ENCODE measurements at regions not wholly inside any gene's neighbourhood (a gene's known extent, or its start where the extent isn't known, plus 50 kb on each side); places are given as distances from the start of the nearest gene placed in this dataset.

DNA sequence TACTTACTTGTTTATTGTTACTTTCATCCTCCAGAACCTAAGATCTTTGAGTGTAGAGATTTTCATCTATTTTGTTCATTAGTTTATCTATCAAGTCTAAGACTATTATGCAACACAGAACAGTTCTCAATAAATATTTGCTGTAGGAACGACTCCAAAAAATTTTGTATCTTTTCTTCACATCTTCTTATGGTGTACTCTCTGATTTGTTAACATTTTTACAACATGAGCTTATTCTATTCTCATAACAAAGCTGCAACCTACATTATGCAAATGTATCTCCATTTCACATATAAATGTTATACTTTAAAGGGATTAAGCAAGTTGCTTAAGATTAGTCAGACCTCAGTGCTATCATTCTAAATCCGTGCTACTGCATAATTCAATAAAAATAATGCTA is 514.2 kb upstream of the ZP4 start:
- intact Hi-C loops (cut with DNase I) = no loop called here
- no peak overlapping the region for H3K4me3 ChIP-seq
- H3K36me3 ChIP-seq = no peaks in the 10 kb centered on the region
- TF ChIP-seq, protein P1, sequence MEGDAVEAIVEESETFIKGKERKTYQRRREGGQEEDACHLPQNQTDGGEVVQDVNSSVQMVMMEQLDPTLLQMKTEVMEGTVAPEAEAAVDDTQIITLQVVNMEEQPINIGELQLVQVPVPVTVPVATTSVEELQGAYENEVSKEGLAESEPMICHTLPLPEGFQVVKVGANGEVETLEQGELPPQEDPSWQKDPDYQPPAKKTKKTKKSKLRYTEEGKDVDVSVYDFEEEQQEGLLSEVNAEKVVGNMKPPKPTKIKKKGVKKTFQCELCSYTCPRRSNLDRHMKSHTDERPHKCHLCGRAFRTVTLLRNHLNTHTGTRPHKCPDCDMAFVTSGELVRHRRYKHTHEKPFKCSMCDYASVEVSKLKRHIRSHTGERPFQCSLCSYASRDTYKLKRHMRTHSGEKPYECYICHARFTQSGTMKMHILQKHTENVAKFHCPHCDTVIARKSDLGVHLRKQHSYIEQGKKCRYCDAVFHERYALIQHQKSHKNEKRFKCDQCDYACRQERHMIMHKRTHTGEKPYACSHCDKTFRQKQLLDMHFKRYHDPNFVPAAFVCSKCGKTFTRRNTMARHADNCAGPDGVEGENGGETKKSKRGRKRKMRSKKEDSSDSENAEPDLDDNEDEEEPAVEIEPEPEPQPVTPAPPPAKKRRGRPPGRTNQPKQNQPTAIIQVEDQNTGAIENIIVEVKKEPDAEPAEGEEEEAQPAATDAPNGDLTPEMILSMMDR (IDR thresholded peaks at IDR 0.05) = no peak
- no peak for DNase-seq
- H3K27ac ChIP-seq = no peak overlapping the region
- no peak for ATAC-seq
- H3K27me3 ChIP-seq = no peaks in the 10 kb centered on the region
- H3K4me1 ChIP-seq = no peaks in the 10 kb centered on the region
- H3K9me3 ChIP-seq = no peaks in the 10 kb centered on the region

- no peak overlapping the region for H3K4me3 ChIP-seq
These were observed 513.8 kb upstream of the ZP4 start for GRCh38 chr1:238404481-238404880.

DNA sequence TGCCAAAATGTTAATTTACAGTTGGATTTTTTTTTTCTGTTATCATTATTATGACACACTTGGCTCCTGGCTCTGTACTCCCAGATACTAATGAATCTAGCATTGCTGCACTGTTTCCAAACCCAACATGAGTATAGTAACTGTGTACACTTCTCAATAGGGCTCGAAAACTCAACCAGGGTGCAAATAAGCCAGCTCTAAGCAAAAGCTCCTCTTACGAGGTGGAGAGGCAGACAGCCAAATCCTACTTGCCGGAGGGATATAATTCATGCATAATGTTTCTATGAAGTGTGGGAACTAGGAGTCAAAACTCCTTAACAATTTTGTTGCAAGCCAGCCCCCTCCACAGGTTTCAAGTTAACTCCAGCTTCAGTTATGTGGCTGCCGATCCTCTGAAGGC is 510.4 kb upstream of the ZP4 start:
- Histone ChIP-seq H3K9me3 (no peaks in the 10 kb centered on the region), H3K4me1 (no peaks in the 10 kb centered on the region), H3K4me3 (no peak overlapping the region), H3K27ac (no peak overlapping the region), H3K27me3 (no peaks in the 10 kb centered on the region), H3K36me3 (no peaks in the 10 kb centered on the region)
- intact Hi-C loops (cut with DNase I) = no loop called here
- TF ChIP-seq, protein P1 (IDR thresholded peaks at IDR 0.05) = no peak
- DNase-seq (peak in 1 of 4 donors; percentile 5), ATAC-seq (peak; percentile 55)

More at GRCh38 chr1:238404481-238404880, 513.8 kb upstream of the ZP4 start:
- Histone ChIP-seq H3K27me3 (no peaks in the 10 kb centered on the region), H3K36me3 (no peaks in the 10 kb centered on the region), H3K4me1 (no peaks in the 10 kb centered on the region), H3K27ac (no peak overlapping the region), H3K9me3 (no peaks in the 10 kb centered on the region)
- intact Hi-C loops (cut with DNase I) = no loop called here
- TF ChIP-seq, protein P1 (IDR thresholded peaks at IDR 0.05) = no peak
- no peak for DNase-seq
- ATAC-seq = no peak

DNA sequence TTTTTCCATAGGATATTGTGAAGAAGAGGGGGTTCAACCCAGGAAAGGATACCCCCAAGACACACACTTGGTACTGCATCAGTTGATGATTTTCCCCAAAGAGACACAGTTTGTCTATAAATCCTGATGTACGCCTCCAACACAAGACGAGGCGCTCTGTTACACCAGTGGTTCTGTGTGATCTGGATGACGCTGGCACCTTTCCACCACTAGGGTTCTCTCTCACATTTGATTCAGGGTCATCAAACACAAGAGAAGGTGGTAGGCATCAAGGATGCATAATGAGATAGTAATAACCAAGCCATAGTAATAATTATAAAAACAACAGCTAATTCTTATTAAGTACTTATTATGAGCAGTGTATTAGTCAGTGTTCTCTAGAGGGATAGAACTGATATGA is 508.8 kb upstream of the ZP4 start:
- no peaks in the 10 kb centered on the region for H3K36me3 ChIP-seq
- no peak for DNase-seq
- H3K27me3 ChIP-seq = no peaks in the 10 kb centered on the region
- no peak for ATAC-seq
- no peak overlapping the region for H3K27ac ChIP-seq
- no peaks in the 10 kb centered on the region for H3K4me1 ChIP-seq
- TF ChIP-seq, protein P1 (IDR thresholded peaks at IDR 0.05) = no peak
- intact Hi-C loops (cut with DNase I) = no loop called here
- no peaks in the 10 kb centered on the region for H3K9me3 ChIP-seq
- H3K4me3 ChIP-seq = no peak overlapping the region

GRCh38 chr1:238396140-238396539 is 505.4 kb upstream of the ZP4 start:
- Histone ChIP-seq H3K27me3 (no peaks in the 10 kb centered on the region), H3K4me3 (no peak overlapping the region), H3K27ac (no peak overlapping the region), H3K36me3 (no peaks in the 10 kb centered on the region), H3K4me1 (no peaks in the 10 kb centered on the region), H3K9me3 (no peaks in the 10 kb centered on the region)
- no peak for ATAC-seq
- intact Hi-C loops (cut with DNase I) = no loop called here
- DNase-seq = no peak
- TF ChIP-seq, protein P1 (IDR thresholded peaks at IDR 0.05) = no peak
